MG63 (cell line): ENCODE measurements at regions not wholly inside any gene's neighbourhood (a gene's known extent, or its start where the extent isn't known, plus 50 kb on each side); places are given as distances from the start of the nearest gene placed in this dataset.

Source experiments
- DNase-seq: peaks from one replicate; pipeline ENCODE4 v3.0.0-alpha.2; 2020
- H3K27me3 ChIP-seq: fragments of 250-450 bp; sonication (Bioruptor Pico); 2 replicates; pipeline ENCODE4 v1.5.1; 2020; ENCODE audit warnings: mild to moderate bottlenecking, moderate library complexity
- H3K36me3 ChIP-seq: fragments of 250-450 bp; sonication (Bioruptor Pico); 2 replicates; pipeline ENCODE4 v1.5.1; 2020; ENCODE audit warnings: mild to moderate bottlenecking, moderate library complexity
- H3K4me3 ChIP-seq: fragments of 250-450 bp; sonication (Bioruptor Pico); 2 replicates; pipeline ENCODE4 v1.5.1; 2020; ENCODE audit warnings: mild to moderate bottlenecking, moderate library complexity
- H3K9me3 ChIP-seq: fragments of 250-450 bp; sonication (Bioruptor Pico); 2 replicates; pipeline ENCODE4 v1.5.1; 2020; ENCODE audit warnings: mild to moderate bottlenecking, moderate library complexity

GRCh38 chr21:22421416-22422180 lies 1423.4 kb downstream of the NCAM2 start:
- DNase-seq = no peak
- Histone ChIP-seq H3K9me3 (no peaks in the 10 kb centered on the region), H3K27me3 (no peaks in the 10 kb centered on the region), H3K4me3 (no peak overlapping the region), H3K36me3 (no peaks in the 10 kb centered on the region)

GRCh38 chr21:22438428-22439086 lies 1440.3 kb downstream of the NCAM2 start:
- Histone ChIP-seq H3K9me3 (no peaks in the 10 kb centered on the region), H3K36me3 (no peaks in the 10 kb centered on the region), H3K27me3 (no peaks in the 10 kb centered on the region), H3K4me3 (no peak overlapping the region)
- no peak for DNase-seq

- DNase-seq = no peak
- H3K9me3 ChIP-seq = no peaks in the 10 kb centered on the region
- H3K4me3 ChIP-seq = no peak overlapping the region
- no peaks in the 10 kb centered on the region for H3K36me3 ChIP-seq
- H3K27me3 ChIP-seq = no peaks in the 10 kb centered on the region
These were observed 1446.8 kb downstream of the NCAM2 start for GRCh38 chr21:22444990-22445389.

GRCh38 chr21:22450507-22450906 lies 1452.3 kb downstream of the NCAM2 start:
- no peaks in the 10 kb centered on the region for H3K27me3 ChIP-seq
- no peak overlapping the region for H3K4me3 ChIP-seq
- DNase-seq = no peak
- no peaks in the 10 kb centered on the region for H3K9me3 ChIP-seq
- no peaks in the 10 kb centered on the region for H3K36me3 ChIP-seq

GRCh38 chr21:22456241-22456640 lies 1458.0 kb downstream of the NCAM2 start:
- DNase-seq = no peak
- Histone ChIP-seq H3K9me3 (no peaks in the 10 kb centered on the region; the same call in 1 of the 2 replicates), H3K36me3 (no peaks in the 10 kb centered on the region), H3K27me3 (no peaks in the 10 kb centered on the region), H3K4me3 (no peak overlapping the region)

- DNase-seq = no peak
- Histone ChIP-seq H3K27me3 (no peaks in the 10 kb centered on the region), H3K4me3 (no peak overlapping the region), H3K36me3 (no peaks in the 10 kb centered on the region), H3K9me3 (no peaks in the 10 kb centered on the region)
These were observed 1470.7 kb downstream of the NCAM2 start for GRCh38 chr21:22468893-22469292.

- Histone ChIP-seq H3K9me3 (peaks cover 4% of the 10 kb centered on the region), H3K36me3 (no peaks in the 10 kb centered on the region), H3K27me3 (no peaks in the 10 kb centered on the region), H3K4me3 (no peak overlapping the region)
- no peak for DNase-seq
These were observed 1476.2 kb downstream of the NCAM2 start for GRCh38 chr21:22474403-22474802.

GRCh38 chr21:22476214-22476613 lies 1478.0 kb downstream of the NCAM2 start:
- DNase-seq = no peak
- H3K27me3 ChIP-seq = no peaks in the 10 kb centered on the region
- H3K9me3 ChIP-seq = peaks cover 6% of the 10 kb centered on the region
- no peaks in the 10 kb centered on the region for H3K36me3 ChIP-seq
- H3K4me3 ChIP-seq = no peak overlapping the region

- no peak for DNase-seq
- Histone ChIP-seq H3K36me3 (no peaks in the 10 kb centered on the region), H3K27me3 (no peaks in the 10 kb centered on the region), H3K9me3 (peaks cover 6% of the 10 kb centered on the region), H3K4me3 (no peak overlapping the region)
These were observed 1478.8 kb downstream of the NCAM2 start for GRCh38 chr21:22476726-22477646.

- no peak for DNase-seq
- no peaks in the 10 kb centered on the region for H3K9me3 ChIP-seq
- H3K4me3 ChIP-seq = no peak overlapping the region
- no peaks in the 10 kb centered on the region for H3K27me3 ChIP-seq
- H3K36me3 ChIP-seq = no peaks in the 10 kb centered on the region
These were observed 1491.8 kb downstream of the NCAM2 start for GRCh38 chr21:22490049-22490448.

GRCh38 chr21:22516230-22516629 lies 1518.0 kb downstream of the NCAM2 start:
- no peaks in the 10 kb centered on the region for H3K9me3 ChIP-seq
- H3K27me3 ChIP-seq = no peaks in the 10 kb centered on the region
- H3K36me3 ChIP-seq = no peaks in the 10 kb centered on the region
- no peak overlapping the region for H3K4me3 ChIP-seq
- no peak for DNase-seq

- H3K36me3 ChIP-seq = no peaks in the 10 kb centered on the region
These were observed 1537.4 kb downstream of the NCAM2 start for GRCh38 chr21:22535630-22536029.

GRCh38 chr21:22536509-22536908 lies 1538.3 kb downstream of the NCAM2 start:
- Histone ChIP-seq H3K36me3 (no peaks in the 10 kb centered on the region), H3K4me3 (no peak overlapping the region), H3K9me3 (peaks cover 24% of the 10 kb centered on the region), H3K27me3 (no peaks in the 10 kb centered on the region)
- DNase-seq = no peak

More at GRCh38 chr21:22535630-22536029, 1537.4 kb downstream of the NCAM2 start:
- DNase-seq = no peak
- H3K27me3 ChIP-seq = no peaks in the 10 kb centered on the region
- H3K4me3 ChIP-seq = no peak overlapping the region
- H3K9me3 ChIP-seq = peaks cover 24% of the 10 kb centered on the region

- no peak overlapping the region for H3K4me3 ChIP-seq
- H3K36me3 ChIP-seq = no peaks in the 10 kb centered on the region
- no peaks in the 10 kb centered on the region for H3K27me3 ChIP-seq
- DNase-seq = no peak
- H3K9me3 ChIP-seq = peaks cover 4% of the 10 kb centered on the region
These were observed 1546.5 kb downstream of the NCAM2 start for GRCh38 chr21:22544747-22545146.

- H3K4me3 ChIP-seq = no peak overlapping the region
- H3K9me3 ChIP-seq = no peaks in the 10 kb centered on the region
- no peaks in the 10 kb centered on the region for H3K27me3 ChIP-seq
- H3K36me3 ChIP-seq = no peaks in the 10 kb centered on the region
- DNase-seq = no peak
These were observed 1554.2 kb downstream of the NCAM2 start for GRCh38 chr21:22552390-22552789.

GRCh38 chr21:22554690-22555316 lies 1556.6 kb downstream of the NCAM2 start:
- no peaks in the 10 kb centered on the region for H3K27me3 ChIP-seq
- H3K4me3 ChIP-seq = no peak overlapping the region
- no peak for DNase-seq
- no peaks in the 10 kb centered on the region for H3K9me3 ChIP-seq
- H3K36me3 ChIP-seq = no peaks in the 10 kb centered on the region

GRCh38 chr21:22556829-22557228 lies 1558.6 kb downstream of the NCAM2 start:
- Histone ChIP-seq H3K9me3 (no peaks in the 10 kb centered on the region), H3K27me3 (no peaks in the 10 kb centered on the region), H3K36me3 (no peaks in the 10 kb centered on the region), H3K4me3 (no peak overlapping the region)
- DNase-seq = no peak
